Neural progenitor cell (in vitro differentiated cells): ENCODE measurements at regions not wholly inside any gene's neighbourhood (a gene's known extent, or its start where the extent isn't known, plus 50 kb on each side); places are given as distances from the start of the nearest gene placed in this dataset.

Experiments
- CTCF ChIP-seq: fragments of 200-600 bp; sonication (generic); IDR thresholded peaks from 2 replicates; pipeline ENCODE4 v1.5.1; 2017; ENCODE audit warnings: antibody characterized with exemption, mild to moderate bottlenecking
- EZH2 ChIP-seq: fragments of 200-600 bp; sonication (generic); IDR thresholded peaks from 2 replicates; pipeline ENCODE4 v1.6.1; 2017; ENCODE audit warnings: antibody characterized with exemption, mild to moderate bottlenecking, moderate library complexity
- EZH2phosphoT487 ChIP-seq: fragments of 200-600 bp; sonication (generic); IDR thresholded peaks from 2 replicates; pipeline ENCODE4 v1.6.1; 2017; ENCODE audit warnings: antibody characterized with exemption

GRCh38 chr10:80814147-80814652 is 276.5 kb downstream of the SH2D4B start:
- TF ChIP-seq CTCF (no peak), EZH2 (no peak), EZH2phosphoT487 (no peak)
